GM12878 (cell line): ENCODE measurements at regions not wholly inside any gene's neighbourhood (a gene's known extent, or its start where the extent isn't known, plus 50 kb on each side); places are given as distances from the start of the nearest gene placed in this dataset.

Experiments
- ATAC-seq: fragments of 200-7000 bp; cut with Tn5 transposase; 3 replicates; pipeline ENCODE4 v1.9.1; 2020; ENCODE audit warnings: mild to moderate bottlenecking, moderate library complexity
- BruUV-seq: library from RNA; stranded (reverse); fragments of 400-500 nt; replicated peaks from 2 replicates; lab custom pipeline; 2021; lab: Mats Ljungman, UMichigan
- CTCF ChIA-PET: fragments of 300-600 bp; sonication (Branson Sonifier 250); formaldehyde crosslinking; extraction: SDS; loops from one replicate; lab custom pipeline; 2021; ENCODE audit warnings: inconsistent platforms; lab: Yijun Ruan, JAX
- POLR2A ChIA-PET: fragments of 350-600 bp; formaldehyde crosslinking; extraction: SDS; loops from one replicate; lab custom pipeline; 2021; ENCODE audit warnings: inconsistent platforms; lab: Charles Lee
- RAD21 ChIA-PET: fragments of 300-600 bp; sonication (Branson Sonifier 250); formaldehyde crosslinking; loops from one replicate; lab custom pipeline; 2023; ENCODE audit warnings: antibody characterized with exemption; ENCODE audit not compliant: unreplicated experiment; lab: Charles Lee
- SMC1A ChIA-PET: fragments of 300-600 bp; sonication (Branson Sonifier 250); formaldehyde crosslinking; loops from one replicate; lab custom pipeline; 2023; ENCODE audit not compliant: unreplicated experiment, uncharacterized antibody; lab: Charles Lee
- DNase-seq: peaks from one replicate; pipeline ENCODE4 v3.0.0-alpha.2; 2011; ENCODE audit warnings: low read depth, low spot score
- FAIRE-seq: peaks from 3 replicates; lab custom pipeline; 2011; peaks lifted over from hg19 to GRCh38; lab: Jason Lieb, UNC
- H2AFZ ChIP-seq: 2 replicates; pipeline ENCODE4 v1.6.0; 2011; ENCODE audit warnings: low read depth, low read length, control low read depth; ENCODE audit not compliant: control insufficient read depth
- H3K27ac ChIP-seq: 2 replicates; pipeline ENCODE4 v1.5.1; 2011; ENCODE audit warnings: control low read depth; ENCODE audit not compliant: control insufficient read depth, insufficient read depth
- H3K27me3 ChIP-seq, 2 experiments: replicated peaks in 1 of 2; 2 replicates each; pipeline versions ENCODE4 v1.6.0 to v1.6.1; 2011; ENCODE audit warnings: low read length in 1 of 2; ENCODE audit not compliant: control insufficient read depth in 2 of 2, insufficient read depth in 2 of 2
- H3K36me3 ChIP-seq, 2 experiments: 2 replicates each; pipeline ENCODE4 v1.5.1; 2011; ENCODE audit warnings: low read length in 1 of 2; ENCODE audit not compliant: control insufficient read depth in 2 of 2, insufficient read depth in 2 of 2
- H3K4me1 ChIP-seq: 2 replicates; pipeline ENCODE4 v1.6.1; 2011; ENCODE audit warnings: mild to moderate bottlenecking, low read length, moderate library complexity, mixed read lengths; ENCODE audit not compliant: control insufficient read depth, insufficient read depth
- H3K4me2 ChIP-seq: 2 replicates; pipeline ENCODE4 v1.6.0; 2011; ENCODE audit warnings: control low read depth; ENCODE audit not compliant: control insufficient read depth, insufficient read depth
- H3K4me3 ChIP-seq: fragments of 200-600 bp; sonication (generic); 2 replicates; pipeline ENCODE4 v1.5.1; 2016
- H3K79me2 ChIP-seq: 2 replicates; pipeline ENCODE4 v1.6.0; 2011; ENCODE audit warnings: low read length; ENCODE audit not compliant: control insufficient read depth, insufficient read depth
- H3K9ac ChIP-seq: 2 replicates; pipeline ENCODE4 v1.8.0; 2011; ENCODE audit warnings: low read length, control low read depth, mixed read lengths; ENCODE audit not compliant: control insufficient read depth, insufficient read depth
- H3K9me3 ChIP-seq: replicated peaks from 3 replicates; pipeline ENCODE4 v1.5.1; 2011; ENCODE audit warnings: mild to moderate bottlenecking, low read length; ENCODE audit not compliant: control insufficient read depth, insufficient read depth
- H4K20me1 ChIP-seq: 2 replicates; pipeline ENCODE4 v1.6.0; 2011; ENCODE audit not compliant: control insufficient read depth, insufficient read depth
- BRCA1 ChIP-seq: IDR thresholded peaks from 2 replicates; pipeline ENCODE4 v1.6.1; 2011; ENCODE audit warnings: low read depth, low read length, improper control_type of control experiment
- HDAC6 ChIP-seq: fragments of 200-600 bp; sonication (generic); IDR thresholded peaks from one replicate; pipeline ENCODE4 v1.8.0; 2017; ENCODE audit warnings: antibody characterized with exemption; ENCODE audit not compliant: unreplicated experiment
- JUNB ChIP-seq: IDR thresholded peaks from 2 replicates; pipeline ENCODE4 v1.6.1; 2016; ENCODE audit warnings: antibody characterized with exemption, mild to moderate bottlenecking
- KLF5 ChIP-seq: fragments of 450-650 bp; IDR thresholded peaks from 2 replicates; pipeline ENCODE4 v1.6.1; 2014; ENCODE audit warnings: mild to moderate bottlenecking; ENCODE audit not compliant: partially characterized antibody
- NRF1 ChIP-seq: conservative IDR thresholded peaks from 2 replicates; pipeline ENCODE4 v1.6.1; 2011; ENCODE audit warnings: mild to moderate bottlenecking, low read depth, low read length, improper control_type of control experiment
- RFX5 ChIP-seq: IDR thresholded peaks from 2 replicates; pipeline ENCODE4 v1.6.1; 2011; ENCODE audit warnings: low read depth, low read length, improper control_type of control experiment
- ZNF207 ChIP-seq: fragments of 450-650 bp; IDR thresholded peaks from 2 replicates; pipeline ENCODE4 v1.6.1; 2014; ENCODE audit warnings: antibody characterized with exemption, mild to moderate bottlenecking, borderline replicate concordance
- WGBS: methylation state at CpG from one replicate; pipeline ENCODE4 v1.1.6; 2016; ENCODE audit warnings: low lambda C conversion rate; ENCODE audit not compliant: insufficient replicate concordance, insufficient coverage; ENCODE audit errors: missing lambda C conversion rate; 5-methylcytosine and 5-hydroxymethylcytosine counted together
- in situ Hi-C: fragments of 300-500 bp; cut with MboI; formaldehyde crosslinking; loops from 9 replicates; pipeline ENCODE4 v1.14.3; 2018; ENCODE audit warnings: mixed read lengths
- intact Hi-C: fragments of 100-400 bp; cut with micrococcal nuclease; formaldehyde crosslinking; loops from one replicate; pipeline ENCODE4 v1.14.2; 2022; ENCODE audit not compliant: unreplicated experiment
- TF ChIP-seq, protein P1 (sequence below): IDR thresholded peaks from 2 replicates; pipeline ENCODE4 v1.6.1; 2012; ENCODE audit warnings: low read depth, low read length, improper control_type of control experiment
- TF ChIP-seq, protein P2 (sequence below): fragments of 150-350 bp; IDR thresholded peaks from 2 replicates; pipeline ENCODE4 v1.6.1; 2016; ENCODE audit warnings: low read depth, low read length

DNA sequence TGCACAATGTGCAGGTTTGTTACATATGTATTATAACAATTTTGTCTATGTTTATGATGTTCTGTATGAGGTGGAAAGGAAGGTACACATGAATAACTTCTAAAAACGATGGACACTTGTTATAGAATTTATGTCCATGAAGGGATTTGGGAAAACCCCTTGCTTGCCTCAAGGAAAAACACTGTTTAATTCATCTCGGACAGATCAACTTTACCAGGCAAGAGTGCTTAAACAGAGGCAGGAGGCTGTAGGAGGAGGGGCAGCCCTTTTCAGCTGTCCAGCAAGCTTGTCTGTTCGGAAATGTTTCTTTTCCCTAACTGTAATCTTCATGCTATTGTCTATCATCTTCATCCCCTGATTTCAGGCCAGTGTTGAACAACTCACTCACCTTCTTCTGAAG is 200.9 kb downstream of the CDC14C start (continued):
- TF ChIP-seq BRCA1 (no peak), KLF5 (no peak), NRF1 (no peak), HDAC6 (no peak)

DNA sequence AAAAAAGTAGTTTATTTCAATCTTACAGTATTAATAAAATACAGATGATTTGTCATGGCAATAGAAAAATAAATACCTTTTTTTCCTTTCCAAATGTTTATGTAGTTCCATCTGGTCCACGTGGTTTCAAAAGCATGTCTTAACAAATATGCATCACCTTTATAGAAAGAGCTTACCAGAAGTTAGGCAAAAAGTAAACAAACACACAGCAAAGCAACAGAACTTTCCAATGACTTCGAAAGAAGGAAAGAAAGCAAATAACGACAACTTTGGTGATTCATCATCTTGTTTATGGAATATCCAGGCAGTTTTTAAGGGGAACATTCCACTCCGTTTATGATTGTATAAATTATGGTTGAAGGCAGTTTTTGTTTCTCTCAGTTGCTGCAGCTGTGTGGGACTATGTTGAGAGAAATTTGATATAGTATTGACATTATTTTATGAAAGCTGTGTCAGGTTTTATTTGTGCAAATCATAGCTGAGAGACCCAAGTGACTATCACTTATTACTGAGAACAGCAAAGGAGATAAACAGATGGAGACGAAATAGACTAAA is 203.1 kb downstream of the CDC14C start:
- no peaks in the 10 kb centered on the region for H3K79me2 ChIP-seq

More for the DNA sequence above, 203.1 kb downstream of the CDC14C start:
- Histone ChIP-seq H3K4me3 (no peak overlapping the region), H3K36me3 (no peaks in the 10 kb centered on the region), H3K9me3 (no peaks in the 10 kb centered on the region), H3K9ac (no peak overlapping the region), H3K27me3 (no peaks in the 10 kb centered on the region), H4K20me1 (no peaks in the 10 kb centered on the region), H3K4me1 (no peaks in the 10 kb centered on the region), H3K4me2 (no peak overlapping the region), H3K27ac (no peak overlapping the region), H2AFZ (no peak overlapping the region)
- no TSS peak for BruUV-seq
- CTCF ChIA-PET: interaction anchor here (0.6 kb wide), 2 partner anchors 1149 to 1559 kb away, joined by 3 to 4 read pairs; no protein-coding TSS in a partner anchor
- TF ChIP-seq, protein P1, sequence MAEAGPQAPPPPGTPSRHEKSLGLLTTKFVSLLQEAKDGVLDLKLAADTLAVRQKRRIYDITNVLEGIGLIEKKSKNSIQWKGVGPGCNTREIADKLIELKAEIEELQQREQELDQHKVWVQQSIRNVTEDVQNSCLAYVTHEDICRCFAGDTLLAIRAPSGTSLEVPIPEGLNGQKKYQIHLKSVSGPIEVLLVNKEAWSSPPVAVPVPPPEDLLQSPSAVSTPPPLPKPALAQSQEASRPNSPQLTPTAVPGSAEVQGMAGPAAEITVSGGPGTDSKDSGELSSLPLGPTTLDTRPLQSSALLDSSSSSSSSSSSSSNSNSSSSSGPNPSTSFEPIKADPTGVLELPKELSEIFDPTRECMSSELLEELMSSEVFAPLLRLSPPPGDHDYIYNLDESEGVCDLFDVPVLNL: no peak
- TF ChIP-seq, protein P2, sequence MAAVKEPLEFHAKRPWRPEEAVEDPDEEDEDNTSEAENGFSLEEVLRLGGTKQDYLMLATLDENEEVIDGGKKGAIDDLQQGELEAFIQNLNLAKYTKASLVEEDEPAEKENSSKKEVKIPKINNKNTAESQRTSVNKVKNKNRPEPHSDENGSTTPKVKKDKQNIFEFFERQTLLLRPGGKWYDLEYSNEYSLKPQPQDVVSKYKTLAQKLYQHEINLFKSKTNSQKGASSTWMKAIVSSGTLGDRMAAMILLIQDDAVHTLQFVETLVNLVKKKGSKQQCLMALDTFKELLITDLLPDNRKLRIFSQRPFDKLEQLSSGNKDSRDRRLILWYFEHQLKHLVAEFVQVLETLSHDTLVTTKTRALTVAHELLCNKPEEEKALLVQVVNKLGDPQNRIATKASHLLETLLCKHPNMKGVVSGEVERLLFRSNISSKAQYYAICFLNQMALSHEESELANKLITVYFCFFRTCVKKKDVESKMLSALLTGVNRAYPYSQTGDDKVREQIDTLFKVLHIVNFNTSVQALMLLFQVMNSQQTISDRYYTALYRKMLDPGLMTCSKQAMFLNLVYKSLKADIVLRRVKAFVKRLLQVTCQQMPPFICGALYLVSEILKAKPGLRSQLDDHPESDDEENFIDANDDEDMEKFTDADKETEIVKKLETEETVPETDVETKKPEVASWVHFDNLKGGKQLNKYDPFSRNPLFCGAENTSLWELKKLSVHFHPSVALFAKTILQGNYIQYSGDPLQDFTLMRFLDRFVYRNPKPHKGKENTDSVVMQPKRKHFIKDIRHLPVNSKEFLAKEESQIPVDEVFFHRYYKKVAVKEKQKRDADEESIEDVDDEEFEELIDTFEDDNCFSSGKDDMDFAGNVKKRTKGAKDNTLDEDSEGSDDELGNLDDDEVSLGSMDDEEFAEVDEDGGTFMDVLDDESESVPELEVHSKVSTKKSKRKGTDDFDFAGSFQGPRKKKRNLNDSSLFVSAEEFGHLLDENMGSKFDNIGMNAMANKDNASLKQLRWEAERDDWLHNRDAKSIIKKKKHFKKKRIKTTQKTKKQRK: no peak
- no peak for TF ChIP-seq RFX5
- no peak for TF ChIP-seq ZNF207
- TF ChIP-seq JUNB: no peak
- ATAC-seq (no peak), DNase-seq (no peak), FAIRE-seq (no peak)
- POLR2A ChIA-PET: no interaction called here
- SMC1A ChIA-PET: no interaction called here
- intact Hi-C loops (no loop called here), in situ Hi-C loops (no loop called here)
- RAD21 ChIA-PET: no interaction called here
- WGBS: 13% methylated on average over 5 of the region's 5 CpGs
